COR-L47 (cell line): ENCODE measurements at regions not wholly inside any gene's neighbourhood (a gene's known extent, or its start where the extent isn't known, plus 50 kb on each side); places are given as distances from the start of the nearest gene placed in this dataset.
A peak's percentile ranks its signal among the peaks of the same experiment; 100 is the strongest.
"Not testable (repeated sequence)": the region's sequence is repeated elsewhere in the genome, so short reads cannot be mapped to it uniquely, and the experiment has no call there.

ENCODE experiments used
- DNase-seq: peaks from one replicate; lab custom pipeline; 2025; lab: John Stamatoyannopoulos, UW

DNA sequence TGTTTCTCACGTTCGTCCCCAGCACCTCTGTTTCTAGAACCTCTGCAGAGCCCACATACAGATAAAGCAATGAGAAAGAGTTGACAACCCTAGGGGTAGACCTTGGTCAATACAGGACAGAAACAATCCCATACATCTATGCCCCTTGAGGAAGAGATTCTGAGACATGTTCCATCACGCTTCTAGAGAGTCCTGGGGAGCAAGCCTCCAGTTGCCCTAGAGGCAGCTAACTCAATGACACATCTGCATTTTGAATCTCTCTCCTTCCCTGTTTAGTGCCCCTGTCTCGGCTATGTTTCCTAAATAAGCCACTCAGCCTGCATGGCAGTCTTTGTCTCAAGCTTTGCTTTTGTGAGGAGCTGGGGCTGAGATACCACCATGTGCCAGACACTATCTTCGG lies 435.3 kb downstream of the CD83 start:
- no peak for DNase-seq

DNA sequence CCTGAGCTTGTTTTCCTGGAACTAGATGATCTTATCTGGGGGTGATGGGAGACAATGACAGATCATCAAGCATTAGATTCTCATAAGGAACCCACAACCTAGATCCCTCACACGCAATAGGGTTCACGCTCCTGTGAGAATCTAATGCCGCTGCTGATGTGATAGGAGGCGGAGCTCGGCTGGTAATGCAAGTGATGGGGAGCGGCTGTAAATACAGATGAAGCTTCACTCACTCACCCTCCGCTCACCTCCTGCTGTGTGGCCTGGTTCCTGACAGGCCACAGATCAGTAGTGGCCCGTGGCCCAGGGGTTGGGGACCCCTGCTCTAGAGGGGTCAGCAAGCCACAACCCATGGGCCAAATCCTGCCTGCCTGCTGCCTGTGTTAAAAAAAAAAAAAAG lies 435.9 kb downstream of the CD83 start:
- DNase-seq = no peak

DNA sequence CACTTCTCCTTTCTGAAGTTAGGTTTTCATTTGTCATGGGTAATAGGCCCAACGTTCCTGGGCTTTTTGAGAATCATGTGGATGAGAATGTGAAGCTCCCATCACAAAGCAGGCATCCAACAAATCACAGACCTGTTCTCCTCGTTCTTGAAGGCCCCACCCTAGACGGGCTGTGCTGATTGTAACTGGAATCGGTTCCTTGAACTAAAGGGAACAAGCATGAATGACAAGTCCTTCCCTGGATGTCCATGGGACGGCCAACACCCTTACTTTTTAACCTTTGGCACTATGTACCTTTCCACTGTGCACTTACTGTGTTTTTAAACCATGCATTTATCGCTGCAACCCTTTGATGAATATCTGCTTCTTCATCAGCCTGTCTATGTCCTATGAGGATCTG lies 438.2 kb downstream of the CD83 start:
- no peak for DNase-seq

DNA sequence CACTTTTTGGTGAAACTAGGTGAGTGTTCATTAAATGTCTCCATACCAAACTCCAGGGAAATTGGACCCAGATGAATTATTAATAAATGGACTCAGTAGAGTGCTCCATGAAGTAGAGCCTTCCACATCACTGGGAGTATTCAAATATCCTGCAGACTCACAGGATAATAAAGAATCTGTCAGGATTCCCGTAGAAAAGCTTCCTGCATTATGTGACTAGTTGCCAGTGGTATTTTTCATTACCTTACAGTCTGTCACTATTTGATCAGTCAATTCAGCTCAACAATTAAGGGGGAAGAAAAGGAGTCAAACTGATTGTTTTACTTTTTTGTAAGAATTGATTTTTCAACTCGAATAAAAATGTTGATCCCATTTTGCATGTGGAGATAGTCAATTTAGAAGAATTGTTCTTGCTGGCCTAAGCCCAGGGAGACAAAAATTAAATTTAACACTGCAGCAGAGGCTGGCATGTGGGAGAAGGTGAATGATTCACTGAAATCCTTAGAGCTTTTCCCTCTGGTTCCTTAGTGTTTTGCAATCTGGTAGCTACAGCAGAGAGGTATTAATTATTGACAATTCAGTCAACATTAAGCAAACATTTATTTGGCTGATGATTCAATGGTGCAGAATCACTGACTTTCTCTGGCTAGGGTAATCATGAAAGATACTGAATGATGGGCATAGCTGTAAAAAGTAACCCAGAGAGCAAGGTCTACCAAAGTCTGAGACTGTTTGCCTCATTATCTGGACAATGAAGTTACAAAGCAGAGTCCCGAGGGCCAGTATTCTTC lies 442.4 kb downstream of the CD83 start:
- DNase-seq = no peak

DNA sequence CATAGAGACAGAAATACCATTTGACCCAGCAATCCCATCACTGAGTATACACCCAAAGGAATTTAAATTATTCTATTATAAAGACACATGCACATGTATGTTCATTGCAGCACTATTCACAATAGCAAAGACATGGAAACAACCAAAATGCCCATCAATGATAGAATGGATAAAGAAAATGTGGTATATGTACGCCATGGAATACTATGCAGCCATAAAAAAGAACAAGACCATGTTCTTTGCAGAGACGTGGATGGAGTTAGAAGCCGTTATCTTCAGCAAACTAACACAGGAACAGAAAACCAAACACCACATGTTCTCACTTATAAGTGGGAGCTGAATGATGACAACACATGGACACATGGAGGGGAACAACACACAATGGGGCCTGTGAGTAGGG lies 444.0 kb downstream of the CD83 start:
- not testable (repeated sequence) for DNase-seq

DNA sequence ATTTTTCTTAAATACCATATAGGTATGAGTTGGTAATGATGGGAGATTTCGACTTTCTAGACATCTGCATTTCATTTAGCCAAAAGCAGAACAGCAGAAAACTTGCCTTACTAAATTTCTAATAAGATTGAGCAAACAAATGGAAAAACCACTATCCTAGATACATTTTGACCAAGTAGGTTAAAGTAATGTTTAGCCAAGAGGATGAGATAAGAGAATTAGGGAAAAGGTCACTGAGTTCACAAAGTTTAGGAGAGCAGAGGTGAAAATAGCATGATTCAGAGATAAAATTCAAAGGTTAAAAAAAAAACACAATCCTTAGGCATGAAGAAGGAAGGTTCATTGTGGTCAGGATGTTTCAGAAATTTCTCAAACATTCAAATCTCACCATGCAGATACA lies 450.3 kb downstream of the CD83 start:
- no peak for DNase-seq

DNA sequence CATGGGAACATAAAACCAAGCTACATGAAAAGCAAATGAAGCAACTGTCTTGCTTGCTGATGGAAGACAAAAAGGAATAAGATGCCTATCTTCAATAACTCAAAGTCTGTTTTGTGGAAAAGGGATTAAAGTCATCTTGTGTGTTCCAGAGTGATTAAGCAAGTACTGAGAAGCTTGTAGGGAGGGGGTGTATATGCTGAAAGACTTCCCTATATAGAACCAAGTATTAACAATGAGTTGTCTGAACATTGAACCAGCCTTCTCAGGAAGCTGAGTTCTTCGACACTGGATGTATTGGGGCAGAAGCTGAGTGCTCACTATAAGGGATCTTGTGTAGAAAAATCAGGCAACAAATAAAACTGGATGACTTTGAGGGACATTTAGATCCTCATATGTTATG lies 451.8 kb downstream of the CD83 start:
- DNase-seq = no peak

DNA sequence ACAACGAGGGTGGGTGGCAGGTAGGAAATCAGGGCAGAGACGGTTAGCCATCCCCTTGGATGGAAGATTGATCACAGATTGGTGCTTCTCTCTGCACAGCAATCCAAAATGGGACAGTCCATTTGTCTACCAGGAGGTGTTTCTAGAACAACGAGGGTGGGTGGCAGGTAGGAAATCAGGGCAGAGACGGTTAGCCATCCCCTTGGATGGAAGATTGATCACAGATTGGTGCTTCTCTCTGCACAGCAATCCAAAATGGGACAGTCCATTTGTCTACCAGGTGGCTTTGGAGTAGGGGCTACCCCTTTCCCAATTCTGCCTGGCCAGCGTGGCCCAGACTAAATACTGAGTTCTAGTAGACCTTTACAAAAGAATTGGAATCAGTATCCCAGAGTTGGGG lies 452.3 kb downstream of the CD83 start:
- DNase-seq = not testable (repeated sequence)

DNA sequence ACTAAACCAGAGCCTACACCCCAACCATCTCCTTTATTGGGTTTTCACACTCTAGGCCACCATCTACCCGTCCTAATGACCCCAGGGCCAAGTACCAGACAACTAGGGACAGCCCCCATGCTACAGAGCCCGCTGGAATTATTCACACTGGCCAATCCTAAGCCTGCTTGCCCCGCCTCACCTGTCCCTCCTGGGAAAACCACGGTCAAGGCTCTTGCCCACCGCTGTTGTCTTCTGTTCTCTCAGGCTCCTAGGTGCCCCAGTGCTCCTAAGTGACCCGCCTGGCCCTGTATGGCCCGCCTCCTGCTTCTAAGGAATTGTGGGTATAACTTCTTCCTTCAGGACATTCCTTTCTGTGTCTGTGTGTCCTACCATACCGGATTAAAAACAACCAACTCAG lies 453.4 kb downstream of the CD83 start:
- no peak for DNase-seq

DNA sequence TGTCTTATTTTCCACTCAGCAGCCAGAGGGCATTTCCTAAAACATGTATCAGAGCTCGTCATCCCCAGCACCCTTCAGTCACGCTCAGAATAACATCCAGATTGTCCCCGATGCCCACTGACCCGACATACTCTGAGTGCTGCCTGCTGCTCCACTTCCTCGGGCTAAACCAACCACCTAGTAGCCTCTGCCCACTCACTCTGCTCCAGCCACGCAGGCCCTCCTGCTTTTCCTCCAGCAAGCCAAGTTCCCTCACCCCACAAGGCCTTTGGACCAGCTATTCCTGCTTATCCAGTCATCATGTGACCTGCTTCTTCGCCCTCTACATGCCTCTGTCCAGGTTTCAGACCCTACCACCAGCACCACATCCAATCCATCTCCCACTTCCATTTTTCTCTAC lies 454.2 kb downstream of the CD83 start:
- DNase-seq = no peak

DNA sequence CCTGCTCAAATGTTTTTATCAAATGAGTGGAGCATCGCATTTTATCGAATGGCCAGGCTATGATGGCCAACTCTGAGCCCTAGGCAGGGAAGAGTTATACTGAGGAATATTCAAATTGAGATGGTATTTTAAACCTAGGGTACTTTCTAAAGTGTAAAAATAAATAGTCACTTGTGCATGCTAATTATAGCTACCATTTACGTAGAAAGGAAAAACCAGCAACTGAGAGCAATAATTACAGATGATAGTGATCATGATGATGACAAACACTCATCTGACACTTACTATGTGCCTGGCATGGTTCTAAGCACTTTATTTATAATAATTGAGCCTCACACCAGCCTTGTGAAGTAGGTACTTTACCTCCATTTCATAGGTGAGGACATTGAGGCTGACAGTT lies 455.7 kb downstream of the CD83 start:
- no peak for DNase-seq

DNA sequence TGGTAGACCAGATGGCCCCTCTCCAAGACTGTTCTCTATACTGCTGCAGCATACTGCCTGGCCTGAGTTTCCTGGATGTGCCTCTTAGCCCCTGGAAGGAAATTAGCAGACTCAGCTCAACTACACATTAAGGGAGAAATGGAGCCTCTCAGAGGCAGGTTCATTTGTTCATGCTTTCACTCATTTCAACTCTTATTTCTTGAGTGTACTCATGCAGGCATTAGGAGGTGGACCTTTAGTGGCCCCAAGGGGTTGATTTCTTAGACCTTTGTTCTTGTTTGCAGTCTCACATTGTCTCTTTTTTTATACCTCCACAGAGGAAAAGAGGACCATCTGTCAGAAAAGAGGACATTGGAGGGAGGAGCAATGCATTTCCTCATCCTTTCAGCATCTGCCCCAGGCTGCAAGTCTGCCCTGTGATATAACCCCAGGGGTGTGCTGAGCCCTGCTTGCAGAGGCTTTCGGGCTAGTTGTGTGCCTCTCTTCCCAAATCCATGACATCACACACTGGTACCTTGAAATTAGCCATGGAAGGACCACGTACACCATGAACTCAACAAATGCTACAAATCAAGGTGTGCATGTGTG lies 456.2 kb downstream of the CD83 start:
- DNase-seq = no peak

DNA sequence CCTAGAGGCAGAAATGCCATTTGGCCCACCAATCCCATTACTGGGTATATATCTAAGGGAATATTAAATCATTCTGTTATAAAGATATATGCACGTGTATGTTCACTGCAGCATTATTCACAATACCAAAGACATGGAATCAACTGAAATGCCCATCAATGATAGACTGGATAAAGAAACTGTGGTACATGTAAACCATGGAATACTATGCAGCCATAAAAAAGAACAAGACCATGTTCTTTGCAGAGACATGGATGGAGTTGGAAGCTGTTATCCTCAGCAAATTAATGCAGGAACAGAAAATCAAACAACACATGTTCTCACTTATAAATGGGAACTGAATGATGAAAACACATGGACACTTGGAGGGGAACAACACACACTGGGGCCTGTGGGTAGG lies 458.4 kb downstream of the CD83 start:
- DNase-seq = no peak

DNA sequence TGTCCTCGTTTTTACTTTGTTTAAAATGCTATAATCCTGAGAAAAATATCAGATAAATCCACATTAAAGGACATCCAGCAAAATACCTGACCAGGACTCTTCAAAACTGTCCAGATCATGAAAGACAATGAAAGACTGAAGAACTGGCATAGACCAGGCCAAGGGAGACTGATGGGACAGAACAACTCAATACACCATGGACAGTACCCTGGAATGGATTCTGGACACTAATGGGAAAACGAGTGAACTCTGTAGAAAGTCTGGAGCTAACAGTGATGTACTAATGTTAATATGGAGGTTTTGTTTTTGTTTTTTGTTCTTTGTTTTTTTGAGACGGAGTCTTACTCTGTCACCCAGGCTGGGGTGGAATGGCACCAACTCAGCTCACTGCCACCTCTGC lies 461.4 kb downstream of the CD83 start:
- no peak for DNase-seq

DNA sequence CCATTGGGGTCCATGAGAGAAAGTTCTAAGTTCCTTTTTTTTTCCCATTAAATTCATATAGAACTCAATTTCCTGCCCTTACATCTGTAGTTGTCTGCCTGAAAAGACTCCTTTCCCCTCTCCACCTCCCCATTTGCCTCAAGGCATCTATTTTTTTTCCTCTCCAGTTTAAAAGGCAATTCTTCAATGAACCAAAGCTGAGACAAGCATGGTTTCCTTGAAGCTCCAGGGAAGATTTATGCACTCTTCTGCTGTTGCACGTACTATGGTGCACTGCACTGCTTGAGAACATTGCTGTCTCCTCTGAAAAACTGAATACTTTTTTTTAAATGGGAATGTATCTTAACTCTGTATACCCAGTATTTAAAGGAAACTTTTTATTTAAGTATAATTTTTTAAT lies 465.2 kb downstream of the CD83 start:
- no peak for DNase-seq

DNA sequence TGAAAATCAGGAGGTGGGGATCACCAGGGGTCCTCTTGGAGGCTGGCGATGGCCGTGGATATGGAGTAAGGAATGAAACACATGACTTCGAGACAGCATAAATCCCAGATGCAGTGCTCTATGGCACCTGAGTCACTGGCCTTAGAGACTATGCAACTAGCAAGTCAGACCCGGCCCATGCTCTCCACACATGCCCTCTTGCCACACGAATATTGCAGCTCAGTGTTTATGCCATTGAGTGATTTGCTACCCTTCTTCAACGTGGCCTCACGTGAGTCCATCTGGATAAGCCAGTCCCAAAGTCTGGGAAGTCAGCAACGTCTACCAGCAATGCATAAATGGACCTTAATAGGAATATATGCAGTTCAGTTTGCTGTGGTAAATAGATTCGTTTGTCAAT lies 466.3 kb downstream of the CD83 start:
- no peak for DNase-seq

DNA sequence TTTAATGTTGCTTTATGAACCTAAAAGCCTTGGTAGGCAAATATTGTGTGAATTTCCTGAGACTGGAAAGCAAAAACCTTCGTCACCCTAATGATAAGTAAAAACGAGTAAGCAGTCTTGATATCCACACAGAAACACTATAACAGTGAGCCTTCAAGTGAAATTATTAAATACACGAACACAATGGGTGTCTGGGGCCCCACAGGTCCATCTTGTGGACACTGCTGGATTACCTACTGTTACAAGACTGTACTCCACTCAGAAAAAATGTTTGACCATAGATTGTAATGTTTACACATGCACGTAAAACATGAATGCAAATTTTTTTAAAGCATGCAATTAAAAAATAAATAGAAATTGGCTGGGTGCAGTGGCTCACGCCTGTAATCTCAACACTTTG lies 466.9 kb downstream of the CD83 start:
- peak; percentile 55 for DNase-seq

DNA sequence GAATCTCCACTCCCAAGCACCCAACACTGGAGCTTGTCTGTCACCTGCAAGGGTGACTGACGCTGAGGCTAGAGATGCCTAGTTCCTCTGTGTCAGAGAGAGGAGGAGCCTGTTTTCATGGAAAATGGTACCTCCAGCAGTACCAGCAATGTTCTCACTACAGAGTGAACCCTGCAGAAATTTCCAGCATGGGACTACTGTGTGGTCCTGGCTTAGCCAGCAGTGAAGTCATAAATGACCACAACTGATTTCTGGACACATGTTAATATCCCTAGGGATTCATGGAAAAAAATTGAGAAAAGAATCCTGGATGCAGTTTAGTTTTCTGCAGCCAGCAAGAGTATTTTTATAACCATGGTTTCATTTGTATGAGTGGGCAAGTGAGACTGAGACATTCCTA lies 468.1 kb downstream of the CD83 start:
- DNase-seq = no peak

DNA sequence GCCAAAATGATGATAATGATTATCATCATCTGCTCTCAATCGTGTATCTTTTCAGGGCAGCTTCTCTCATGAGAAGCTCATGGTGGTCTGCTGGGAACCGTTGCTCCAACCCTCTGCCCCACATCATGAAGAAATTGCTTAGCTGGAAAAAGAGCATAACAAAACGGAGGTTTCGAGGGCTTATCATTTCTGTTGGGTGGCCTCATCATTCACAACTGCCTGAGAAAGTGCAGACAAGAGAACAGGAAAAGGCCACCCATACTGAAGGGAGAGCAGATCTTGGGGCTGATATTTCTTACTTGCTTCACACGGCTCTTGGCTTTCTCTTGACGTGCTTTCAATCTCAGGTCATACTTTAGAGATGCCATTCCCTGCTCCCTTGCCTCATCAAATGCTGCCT lies 471.6 kb downstream of the CD83 start:
- DNase-seq = no peak

DNA sequence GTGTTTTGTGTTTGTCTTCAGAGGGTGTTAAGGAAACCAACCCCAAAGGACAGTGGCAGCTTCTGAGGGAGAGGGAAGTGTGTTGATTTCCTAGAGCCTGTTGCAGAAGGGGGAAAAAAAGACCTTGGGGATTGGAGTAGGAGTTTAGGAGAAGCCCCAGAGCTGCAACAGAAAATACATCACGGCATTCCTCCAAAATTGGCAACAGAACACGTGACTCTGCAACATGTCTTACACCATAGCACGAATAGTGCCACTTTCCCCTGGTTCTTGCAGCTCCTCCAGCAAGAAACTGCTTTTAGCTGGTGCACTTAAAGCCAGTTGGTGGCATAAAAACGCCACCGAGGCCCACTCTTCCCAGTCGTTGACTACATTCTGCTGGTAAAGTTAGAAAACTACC lies 473.0 kb downstream of the CD83 start:
- DNase-seq = no peak

DNA sequence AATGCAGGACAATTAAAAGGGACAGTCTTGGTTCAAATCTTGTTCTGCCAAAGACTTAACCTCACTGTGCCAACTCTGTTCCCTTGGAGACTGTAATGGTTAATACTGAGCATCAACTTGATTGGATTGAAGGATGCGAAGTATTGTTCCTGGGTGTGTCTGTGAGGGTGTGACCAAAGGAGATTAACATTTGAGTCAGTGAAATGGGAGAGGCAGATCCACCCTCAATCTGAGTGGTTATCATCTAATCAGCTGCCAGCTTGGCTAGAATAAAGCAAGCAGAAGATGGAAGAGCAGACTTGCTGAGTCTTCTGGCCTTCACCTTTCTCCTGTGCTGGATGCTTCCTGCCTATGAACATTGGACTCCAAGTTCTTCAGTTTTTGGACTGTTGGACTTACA lies 474.4 kb downstream of the CD83 start:
- no peak for DNase-seq

DNA sequence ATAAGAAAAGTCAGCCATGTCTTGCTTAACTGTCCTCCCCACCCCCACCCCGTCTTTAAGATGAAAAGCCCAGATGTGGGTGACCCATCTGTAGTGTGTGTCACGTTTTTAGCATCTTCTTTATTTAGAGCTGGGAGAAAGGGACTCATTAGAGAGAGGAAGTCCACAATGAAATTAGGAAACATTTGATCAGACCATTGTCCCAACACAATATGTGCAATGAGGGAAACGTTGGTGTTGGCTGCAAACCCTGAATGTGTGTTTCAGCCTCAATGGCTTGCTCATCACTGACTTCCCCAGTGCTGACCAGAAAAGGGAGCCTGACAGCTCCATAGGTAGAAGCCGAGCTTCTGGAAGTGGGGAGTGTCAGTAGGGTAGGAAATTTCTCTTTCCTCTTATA lies 475.7 kb downstream of the CD83 start:
- no peak for DNase-seq

DNA sequence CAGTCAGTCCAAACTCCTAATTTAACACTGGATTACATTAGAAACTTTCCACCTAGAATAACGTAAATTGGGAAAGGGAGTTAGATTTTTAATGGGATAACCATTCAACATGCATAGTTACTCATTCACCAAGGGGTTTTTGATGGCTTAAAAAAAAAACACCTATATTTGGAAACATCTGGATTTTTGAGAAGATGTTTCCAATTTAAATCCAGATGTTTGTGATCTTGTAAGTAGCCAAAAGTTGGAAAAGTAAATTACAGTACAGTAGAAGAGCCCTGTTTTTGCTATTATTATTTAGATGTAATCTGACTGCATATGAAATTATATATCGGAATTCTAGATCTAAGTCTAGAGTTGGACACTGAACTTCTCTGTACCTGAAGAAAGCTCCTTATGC lies 478.2 kb downstream of the CD83 start:
- DNase-seq = no peak

DNA sequence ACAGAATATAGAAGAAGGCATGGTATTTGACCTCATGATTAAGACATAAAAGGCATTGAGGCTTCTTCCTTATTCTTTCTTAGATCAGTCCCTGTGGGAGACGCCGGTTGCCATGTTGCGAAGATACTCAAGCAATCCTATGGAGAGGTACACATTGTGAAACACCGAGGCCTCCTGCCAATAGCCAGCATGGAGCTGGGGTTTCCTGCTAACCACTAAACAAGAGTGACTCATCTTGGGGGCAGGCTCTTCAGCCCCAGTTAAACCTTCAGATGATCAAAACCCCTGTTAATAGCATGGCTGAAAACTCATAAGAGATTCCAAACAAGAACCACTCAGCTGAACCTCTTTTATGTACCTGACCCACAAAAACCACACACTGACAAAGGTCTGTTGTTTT lies 478.8 kb downstream of the CD83 start:
- no peak for DNase-seq
